HG03378 (cell line): ENCODE measurements at regions not wholly inside any gene's neighbourhood (a gene's known extent, or its start where the extent isn't known, plus 50 kb on each side); places are given as distances from the start of the nearest gene placed in this dataset.

ENCODE experiments used
- ATAC-seq: cut with Tn5 transposase; IDR thresholded peaks from one replicate; pipeline ENCODE4 v1.9.1; 2021; ENCODE audit warnings: mild to moderate bottlenecking, moderate library complexity; ENCODE audit not compliant: unreplicated experiment

DNA sequence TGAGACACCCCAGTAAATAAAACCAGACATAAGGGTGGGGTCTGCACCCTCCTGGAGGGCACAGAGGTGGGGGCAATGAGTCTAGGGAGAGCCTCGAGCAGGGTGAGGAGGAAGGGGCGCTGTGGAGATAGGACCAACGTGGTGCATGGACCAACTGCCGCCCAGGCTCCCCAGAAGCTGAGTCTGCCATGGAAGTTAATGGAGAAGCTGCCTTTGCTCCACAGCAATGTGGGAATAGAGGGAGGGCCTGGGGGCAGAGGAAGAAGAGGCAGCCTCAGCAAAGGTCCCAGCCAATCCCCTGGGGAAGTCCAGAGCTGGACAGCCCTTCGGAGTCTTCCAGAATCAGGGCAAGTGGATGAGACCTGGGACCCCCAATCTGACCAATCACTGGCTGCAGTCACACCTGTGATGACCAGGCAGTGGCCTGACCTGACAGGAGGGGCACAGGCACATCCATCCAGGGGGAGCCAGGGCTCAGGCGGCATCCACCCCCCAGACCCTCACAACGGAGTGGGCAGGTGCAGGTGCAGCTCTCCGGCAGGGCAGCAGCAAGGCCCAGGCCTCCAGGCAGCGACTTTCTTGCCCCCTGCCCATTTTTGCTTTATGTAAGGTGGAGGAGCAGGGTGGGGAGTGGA is 242.2 kb upstream of the PPP2R2D start:
- ATAC-seq = no peak

DNA sequence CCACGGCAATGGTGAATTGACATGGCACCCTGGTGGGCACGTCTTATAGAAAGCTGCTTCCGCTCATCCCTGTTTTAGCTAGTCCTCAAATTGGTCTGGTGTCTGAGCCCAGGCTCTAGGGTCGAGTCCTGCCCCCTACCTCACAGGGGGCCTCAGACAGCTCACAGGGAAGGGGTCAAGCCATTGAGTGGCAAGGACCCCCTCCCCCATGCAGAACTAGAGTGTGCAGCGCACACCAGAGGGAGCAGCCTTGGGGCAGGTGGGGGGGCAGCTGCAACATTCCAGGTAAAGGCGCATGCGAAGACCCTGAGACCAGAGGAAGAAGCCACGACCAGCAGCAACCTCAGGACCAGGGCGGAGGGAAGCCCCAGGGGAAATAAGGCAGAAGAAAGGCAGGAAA is 240.4 kb upstream of the PPP2R2D start:
- ATAC-seq = no peak

DNA sequence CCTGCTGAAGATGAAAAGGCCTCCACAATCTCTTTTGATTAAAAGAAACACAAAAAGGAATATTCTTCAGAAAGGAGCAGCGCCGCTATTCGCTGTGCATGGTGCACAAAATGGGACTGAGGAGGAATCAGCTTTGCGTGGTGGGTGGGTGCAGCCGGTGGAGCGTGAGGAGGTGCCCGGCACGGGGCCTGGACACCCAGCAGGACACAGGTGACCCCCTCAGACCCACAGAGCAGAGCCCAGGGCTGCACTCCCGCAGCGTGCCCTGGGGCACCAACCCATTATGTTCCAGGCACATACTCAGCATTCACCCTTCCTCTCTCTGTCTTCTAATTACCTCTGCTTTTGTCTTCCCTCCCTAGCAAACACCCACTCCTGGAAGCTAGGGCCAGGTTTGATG is 238.0 kb upstream of the PPP2R2D start:
- no peak for ATAC-seq

DNA sequence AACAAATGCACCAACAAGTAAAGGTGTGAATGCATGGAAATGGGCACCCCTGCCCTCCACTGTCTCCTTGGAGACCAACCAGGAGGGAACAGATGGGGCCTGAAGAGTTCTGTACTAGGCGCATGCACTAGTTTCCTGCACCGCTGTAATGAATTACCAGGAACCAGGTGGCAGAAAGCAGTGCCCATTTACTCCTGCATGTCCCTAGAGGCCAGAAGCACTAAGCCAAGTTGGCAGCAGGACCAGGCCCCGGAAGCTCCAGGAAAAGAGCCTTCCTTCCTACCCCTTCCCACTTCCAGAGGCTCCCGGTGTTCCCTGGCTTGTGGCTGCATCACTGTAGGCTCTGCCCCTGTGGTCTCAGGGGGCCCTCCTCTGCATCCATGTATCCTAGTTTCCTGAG is 237.5 kb upstream of the PPP2R2D start:
- no peak for ATAC-seq

DNA sequence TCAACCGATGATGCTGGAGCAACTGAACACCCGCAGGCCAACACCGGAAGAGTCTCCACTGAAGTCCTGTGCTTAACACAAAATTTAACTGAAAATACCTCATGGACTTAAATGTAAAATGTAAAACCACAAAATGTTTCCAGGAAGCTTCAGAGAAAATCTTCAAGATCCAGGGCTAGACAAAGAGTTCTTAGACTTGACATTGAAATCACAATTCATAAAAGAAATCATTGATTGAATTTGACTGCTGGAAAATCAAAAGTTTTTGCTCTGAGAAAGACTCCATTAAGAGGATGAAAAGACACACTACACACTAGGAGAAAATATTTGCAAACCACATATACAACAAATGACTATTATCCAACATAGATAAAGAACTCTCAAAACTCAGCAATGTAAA is 234.7 kb upstream of the PPP2R2D start:
- ATAC-seq = no peak

DNA sequence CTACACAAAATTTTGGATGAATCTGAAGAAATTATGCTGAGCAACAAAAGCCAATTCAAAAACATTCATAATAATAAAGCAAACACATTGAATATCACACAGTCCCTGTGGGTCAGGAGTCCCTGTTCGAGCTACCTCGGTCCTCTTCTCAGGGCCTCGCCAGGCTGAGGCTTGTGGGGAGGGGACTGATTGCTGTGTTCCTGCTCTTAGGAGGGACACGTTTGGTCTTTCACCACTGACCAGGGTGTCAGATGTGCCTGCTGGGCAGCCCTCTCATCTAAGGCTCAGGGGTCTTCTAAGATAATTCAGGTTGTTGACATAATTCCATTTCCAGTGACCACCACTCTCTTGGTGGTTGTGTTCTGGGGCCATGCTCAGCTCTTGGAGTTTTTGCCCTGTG is 233.8 kb upstream of the PPP2R2D start:
- ATAC-seq = no peak

DNA sequence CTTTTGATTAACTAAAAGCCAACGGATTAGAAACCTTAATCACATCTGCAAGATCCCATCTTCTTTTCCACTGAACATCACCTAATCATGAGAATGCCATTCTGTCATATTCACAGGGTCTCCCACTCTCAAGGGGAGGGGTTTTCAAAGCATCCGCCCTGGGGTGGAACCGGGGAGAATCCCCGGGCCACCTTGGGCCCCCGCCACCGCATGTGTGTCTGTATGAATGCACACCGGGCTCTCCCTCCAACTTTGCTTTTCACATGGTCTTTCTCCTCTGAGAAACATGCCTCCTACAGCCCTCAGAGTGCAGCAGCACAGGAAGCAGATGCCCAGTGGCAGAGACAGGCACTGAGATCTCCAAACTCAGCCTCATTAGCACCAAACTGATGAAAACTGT is 233.2 kb upstream of the PPP2R2D start:
- no peak for ATAC-seq

DNA sequence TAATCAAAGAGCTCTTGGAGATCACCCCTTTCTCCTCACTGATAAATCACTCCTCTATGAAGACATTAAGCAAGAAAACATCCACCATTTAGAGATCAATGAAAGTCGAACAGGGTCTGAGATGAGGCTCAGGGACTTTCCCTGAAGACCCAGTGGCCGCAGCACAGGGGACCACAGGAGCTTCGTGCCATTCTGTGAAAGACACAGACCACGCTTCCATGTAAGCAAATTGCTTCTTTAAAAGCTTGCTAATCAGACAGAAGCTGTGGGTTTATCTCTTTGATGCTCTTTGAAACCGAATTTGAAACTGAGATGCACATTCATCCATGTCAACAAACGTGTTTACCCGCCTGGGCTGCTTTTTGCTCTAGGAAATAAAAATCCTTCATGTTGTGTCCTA is 231.9 kb upstream of the PPP2R2D start:
- no peak for ATAC-seq

DNA sequence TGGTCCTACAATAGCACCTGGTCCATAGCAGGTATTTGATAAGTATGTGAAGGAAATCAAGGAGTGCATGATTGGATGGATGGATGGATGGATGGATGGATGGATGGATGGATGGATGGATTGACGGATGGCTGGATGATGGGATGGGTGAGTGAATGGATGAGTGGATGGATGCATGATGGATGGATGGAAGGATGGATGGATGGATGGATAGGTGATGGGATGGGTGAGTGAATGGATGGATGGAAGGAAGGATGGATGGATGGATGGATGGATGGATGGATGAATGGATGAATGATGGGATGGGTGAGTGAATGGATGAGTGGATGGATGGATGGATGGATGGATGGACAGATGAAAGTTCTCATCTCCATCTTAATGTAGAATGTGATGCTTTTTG is 231.0 kb upstream of the PPP2R2D start:
- ATAC-seq = no peak

DNA sequence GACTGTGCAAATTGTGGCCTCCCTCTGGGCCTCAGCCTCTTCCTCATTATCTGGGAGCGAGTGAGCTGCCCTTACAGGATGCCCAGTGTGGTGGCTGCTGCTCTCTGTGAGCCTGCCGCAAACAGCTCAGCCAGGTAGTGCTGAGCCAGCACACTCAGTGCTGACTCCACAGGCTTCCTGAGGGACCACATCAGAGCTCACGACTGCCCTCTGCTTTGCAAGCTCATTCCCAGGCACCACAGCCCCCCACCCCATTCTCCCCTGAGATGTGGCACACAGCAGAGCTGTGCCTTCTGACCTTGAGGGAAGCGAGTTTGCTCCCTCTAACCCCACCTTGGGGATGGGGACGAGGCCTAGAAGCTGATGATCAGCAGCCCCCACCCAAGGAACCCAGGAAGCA is 230.5 kb upstream of the PPP2R2D start:
- ATAC-seq = no peak

DNA sequence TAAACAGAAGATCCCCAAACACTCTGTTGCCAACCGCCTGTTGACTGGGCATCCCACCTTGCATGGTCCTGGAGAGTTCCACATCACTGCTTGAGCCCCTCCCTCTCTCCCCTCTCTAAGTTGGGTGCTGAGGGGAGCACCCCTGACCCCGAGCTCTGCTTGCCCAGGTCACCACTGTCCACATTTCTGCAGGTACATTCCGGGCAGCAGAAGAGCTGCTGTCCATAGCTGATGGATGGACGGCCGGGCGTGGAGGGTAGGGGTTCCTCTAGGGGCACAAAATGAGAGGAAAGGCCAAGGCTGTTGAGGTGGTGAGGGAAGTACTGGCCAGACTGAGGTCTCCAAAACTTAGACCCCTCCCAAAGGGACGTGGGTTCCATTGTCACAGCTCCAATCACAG is 227.4 kb upstream of the PPP2R2D start:
- no peak for ATAC-seq

DNA sequence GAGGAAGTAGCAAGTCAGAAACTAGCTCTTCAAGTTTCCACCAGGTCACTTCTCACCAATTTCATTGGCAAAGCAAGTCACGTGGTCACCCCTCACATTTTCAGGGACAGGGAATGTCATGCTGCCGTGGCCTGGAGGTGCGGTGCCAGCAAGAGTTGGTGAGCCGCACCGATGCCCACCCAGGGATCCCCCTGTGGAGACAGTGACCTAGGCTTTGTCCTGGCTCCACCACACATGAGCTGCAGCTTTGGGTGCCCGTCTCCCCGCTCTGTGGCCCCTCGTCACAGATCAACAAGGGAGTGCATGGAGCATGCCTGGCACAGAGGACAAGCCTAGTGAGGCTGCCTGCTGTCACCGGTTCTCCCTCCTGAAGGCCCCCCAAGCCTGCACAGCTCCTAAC is 226.7 kb upstream of the PPP2R2D start:
- no peak for ATAC-seq

DNA sequence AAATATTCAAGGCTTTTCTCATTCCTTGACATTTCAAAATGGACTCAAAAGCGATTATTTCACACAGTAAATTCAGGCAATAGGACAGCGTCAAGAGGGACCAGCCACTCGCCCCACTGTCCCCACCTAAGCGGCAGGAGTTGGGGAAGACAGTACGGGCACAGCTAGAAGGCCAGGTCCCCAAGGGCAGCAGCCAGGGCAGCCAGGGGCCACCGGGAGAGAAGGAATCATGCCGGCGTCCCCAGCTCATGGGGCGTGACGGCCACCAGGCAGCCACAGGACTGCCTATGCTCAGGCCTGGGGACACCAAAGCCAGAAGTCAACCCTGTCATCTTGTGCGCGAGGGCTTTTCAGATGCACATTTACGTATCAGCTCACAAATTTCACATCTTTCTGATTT is 225.7 kb upstream of the PPP2R2D start:
- no peak for ATAC-seq

DNA sequence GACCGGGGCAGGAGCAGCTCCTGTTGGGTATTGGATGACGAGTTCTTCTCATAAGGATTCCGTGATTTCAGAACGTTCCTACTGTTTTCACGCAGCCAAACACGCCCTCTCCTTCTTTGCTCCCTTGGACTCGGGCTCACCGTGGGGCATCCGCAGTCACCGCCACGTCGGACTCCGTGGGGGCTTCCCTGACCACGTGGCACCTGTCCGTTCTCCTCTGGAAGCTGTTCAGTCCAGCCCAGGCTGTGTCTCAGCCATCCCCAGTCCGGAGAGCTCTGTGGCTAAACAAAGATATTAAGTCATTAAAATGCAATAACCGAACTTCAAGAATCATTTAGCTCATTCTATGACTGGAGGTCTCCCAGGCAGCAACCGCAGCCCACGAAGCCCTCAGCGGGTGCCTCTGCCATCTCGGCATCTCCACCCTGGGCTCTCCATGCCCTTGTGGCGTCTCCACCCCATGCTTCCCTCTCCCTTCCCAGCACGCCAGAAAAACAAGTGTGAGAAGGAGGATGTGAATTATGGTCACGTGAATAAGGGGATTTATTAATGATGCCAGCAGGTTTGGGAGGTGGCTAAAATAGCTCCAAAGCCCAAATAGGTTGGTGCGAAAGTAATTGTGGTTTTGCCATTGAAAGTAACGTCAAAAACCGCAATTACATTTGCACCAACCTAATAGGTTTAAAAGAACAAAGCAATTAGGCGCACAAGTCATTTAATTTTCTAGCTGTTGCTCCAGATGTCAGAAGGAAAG is 224.6 kb upstream of the PPP2R2D start:
- no peak for ATAC-seq

DNA sequence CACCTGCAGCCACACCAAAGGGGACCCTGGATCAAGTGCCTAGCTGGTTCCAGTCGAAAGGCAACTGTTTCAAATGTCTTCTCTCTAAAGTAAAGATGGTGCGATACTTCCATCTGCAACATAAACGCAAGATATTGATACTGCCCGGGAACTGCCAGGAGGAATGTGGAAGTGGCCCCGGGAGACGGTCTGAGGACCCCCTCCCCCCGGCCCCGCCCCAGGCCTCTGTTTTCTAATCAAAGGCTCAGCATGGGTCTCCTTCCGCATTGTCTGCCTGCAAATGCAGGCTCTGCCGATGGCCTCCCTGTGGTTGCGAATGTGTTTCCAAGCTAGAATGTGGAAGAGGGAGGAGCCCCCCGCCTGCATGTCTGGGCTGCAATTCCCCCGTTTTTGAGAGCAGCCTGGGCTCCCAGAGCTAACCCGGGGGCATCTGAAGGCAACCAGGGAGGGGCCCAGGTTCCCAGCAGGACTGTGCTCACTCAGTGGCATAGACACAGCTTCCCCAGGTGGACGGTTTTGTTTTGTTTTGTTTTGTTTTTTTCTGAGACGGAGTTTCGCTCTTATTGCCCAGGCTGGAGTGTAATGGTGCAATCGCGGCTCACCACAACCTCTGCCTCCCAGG is 223.9 kb upstream of the PPP2R2D start:
- ATAC-seq = no peak

DNA sequence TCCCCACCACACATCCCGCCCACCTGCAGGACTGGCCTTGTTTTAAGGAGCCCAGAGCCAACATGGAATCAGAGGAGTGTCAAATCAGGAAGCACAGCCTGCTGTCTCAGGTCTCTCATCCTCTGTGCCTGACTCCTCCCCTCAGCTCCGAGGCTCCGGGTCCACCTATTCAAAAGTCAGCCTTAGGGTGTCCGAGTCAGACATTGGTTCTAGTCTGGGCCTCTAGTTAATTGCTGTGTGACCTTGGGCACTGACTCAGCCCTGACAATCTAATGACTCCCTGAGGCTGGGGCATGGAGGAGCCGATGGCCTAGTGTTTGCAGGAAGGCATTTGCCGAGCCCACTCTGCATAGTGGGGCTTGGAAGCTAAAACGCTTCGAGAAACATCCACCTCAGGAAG is 223.1 kb upstream of the PPP2R2D start:
- no peak for ATAC-seq

DNA sequence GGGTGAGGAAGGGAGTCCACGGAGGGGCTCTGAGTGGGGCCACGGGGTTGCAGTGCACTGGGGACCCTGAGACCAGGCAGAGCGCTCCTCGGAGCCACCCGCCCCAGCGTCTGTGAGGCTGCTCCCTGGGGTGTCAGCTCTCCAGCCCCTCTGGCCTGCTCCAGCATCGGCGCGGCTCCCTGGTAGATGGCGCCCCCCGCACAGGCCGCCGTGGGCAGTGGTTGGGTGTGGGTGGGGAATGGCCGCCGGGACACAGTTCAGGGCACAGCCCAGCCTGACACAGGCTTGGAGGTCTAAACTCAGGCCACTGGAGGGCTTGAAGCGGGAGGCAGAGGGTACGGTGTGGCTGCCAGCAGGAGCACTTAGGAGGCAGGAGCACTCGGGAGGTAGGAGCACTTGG is 222.6 kb upstream of the PPP2R2D start:
- ATAC-seq = no peak

DNA sequence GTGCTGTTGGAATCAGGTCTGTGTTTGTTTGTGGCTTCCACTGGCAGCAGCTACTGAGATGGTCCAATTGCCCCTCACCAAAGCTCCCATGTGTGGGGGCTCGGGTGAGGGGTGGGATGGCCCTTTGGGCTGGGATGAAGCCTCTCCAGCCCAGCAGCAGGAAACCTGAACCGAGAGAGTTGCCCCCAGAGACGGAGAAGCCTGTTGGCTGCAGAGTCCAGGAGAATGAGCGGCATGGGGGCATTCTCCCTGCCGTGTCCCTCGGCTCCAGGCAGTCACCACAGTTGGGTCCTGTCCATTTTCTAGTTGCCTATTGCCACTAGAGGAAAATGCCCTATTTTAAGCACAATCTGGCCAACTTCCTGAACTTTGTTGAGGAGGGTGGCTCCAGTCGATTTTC is 222.2 kb upstream of the PPP2R2D start:
- ATAC-seq = no peak

DNA sequence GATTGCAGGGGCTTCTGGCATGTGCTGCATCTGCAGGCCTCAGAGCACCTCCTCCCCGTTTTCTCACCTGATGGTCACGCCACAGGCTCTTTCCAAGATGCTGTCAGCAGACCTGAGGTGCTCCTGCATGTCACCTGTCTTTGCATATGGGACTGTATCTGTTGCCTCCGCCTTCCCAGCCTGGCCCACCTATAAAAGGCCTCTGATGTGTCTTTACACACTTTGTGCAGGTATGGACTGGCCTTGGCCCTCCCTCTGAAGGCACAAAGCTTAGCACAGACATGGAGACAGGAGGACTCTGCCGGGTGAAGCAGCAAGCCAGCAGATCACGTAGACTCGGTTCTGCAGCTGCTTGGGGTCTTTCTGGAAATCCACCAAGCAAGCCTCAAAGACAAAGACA is 220.9 kb upstream of the PPP2R2D start:
- ATAC-seq = no peak

DNA sequence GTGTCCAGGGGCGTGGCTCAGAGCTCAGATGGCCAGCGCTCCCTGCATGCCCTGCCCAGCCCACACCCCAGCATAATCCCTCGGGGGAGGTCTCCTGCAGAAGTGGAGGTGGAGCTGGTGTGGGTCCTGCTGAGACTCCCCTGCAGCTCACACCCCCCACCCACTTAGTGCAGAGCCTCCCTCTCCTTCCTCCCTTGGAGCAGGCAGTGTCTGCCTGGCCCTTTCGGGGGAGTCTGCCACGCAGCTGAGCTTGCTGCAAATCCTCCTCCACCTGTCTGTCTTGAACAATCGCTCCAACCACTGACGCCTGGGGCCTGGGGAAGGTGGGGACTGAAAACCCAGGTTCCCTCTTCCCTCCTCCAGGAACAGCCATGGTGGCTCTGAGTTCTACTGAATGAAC is 219.7 kb upstream of the PPP2R2D start:
- no peak for ATAC-seq

DNA sequence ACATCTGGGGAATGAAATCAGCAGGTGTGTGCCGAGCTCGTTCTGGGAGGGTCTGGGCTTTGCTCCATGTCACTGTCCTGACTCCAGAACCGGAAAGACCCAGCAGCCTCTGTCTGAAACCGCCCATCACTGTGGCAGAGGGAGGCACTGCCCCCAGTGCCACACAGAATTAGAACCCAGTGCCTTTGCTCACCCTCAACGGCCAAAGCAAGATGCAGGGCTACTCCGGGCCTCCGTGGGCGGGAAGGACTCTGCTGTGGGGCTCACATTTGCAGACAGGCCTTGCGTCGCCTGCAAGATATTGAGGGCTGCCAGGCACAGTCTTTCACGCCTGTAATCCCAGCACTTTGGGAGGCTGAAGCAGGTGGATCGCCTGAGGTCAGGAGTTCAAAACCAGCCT is 219.2 kb upstream of the PPP2R2D start:
- ATAC-seq = no peak

DNA sequence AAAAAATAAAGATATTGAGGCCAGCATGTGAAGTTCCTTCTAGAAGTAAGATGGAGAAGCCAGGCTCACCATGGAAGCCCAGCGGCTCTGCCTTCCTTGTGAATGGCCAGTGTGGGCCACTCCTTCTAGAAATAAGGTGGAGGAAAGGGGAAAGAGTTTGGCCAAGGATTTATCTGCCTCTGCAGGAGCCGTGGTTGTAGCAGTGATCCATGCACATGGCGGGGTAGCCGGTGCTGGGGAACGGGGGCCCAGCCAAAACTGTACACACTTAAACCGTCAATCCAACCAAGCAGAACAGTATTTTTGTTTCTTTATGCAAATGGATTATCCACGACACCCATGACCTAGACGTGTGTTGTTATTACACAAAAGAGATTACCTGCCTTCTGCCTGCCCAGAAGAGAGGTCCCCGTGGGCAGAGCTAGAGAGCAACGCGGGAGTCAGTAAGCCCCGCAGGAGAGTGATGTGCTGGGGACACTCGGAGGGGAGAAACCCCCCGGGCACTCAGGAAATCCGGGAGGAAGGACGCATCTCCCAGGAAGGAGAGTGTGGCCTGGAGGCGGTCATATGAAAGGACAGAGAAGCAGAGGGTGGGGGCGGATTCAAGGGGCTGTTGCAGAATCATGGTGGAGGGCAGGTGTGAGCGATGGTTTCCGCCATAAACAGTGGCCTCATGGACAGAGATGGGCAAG is 218.4 kb upstream of the PPP2R2D start:
- no peak for ATAC-seq
